ENCODE measurements at regions not wholly inside any gene's neighbourhood (a gene's known extent, or its start where the extent isn't known, plus 50 kb on each side); places are given as distances from the start of the nearest gene placed in this dataset.

DNA sequence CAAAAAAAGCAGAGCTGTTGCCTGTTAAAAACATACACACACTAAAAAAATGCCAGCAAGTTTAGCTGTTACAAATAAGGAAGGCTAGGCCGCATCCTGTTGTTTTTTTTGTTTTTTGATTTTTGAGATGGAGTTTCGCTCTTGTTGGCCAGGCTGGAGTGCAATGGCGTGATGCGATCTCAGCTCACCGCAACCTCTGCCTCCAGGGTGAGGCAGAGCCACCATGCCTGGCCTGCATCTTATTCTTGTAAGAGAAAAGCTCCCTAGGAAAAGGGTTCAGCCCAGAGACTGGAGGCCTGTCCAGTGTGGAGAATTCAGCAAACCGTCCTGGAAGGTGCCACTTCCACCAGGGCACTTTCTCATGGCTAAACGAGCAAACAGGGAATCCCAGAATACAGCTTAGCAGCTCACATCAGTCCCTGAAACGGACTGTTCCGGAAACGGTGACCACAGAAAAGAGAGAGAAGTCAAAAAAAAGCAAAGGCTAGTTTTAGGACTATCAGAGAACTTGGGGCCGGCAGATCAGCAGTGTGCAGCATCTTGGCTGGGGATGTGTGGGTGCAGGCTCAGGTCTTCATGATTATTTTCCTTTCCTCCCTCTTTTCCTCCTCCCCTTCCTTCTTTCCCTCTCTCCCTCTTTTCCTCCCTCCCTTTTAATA is 283.6 kb downstream of the AJAP1 start:
- H3K36me3 ChIP-seq (replicated peaks in 1 of 2; ENCODE audit: control insufficient read depth in 2 of 2, insufficient read depth in 2 of 2, low read length in 2 of 2) = no peaks in the 10 kb centered on the region
- no peak overlapping the region for H3K4me3 ChIP-seq (ENCODE audit: low read length in 2 of 2)
- H2AFZ ChIP-seq (ENCODE audit: low read length) = no peak overlapping the region
- H3K79me1 ChIP-seq (ENCODE audit: low read depth, low read length) = no peaks in the 10 kb centered on the region
- no peak overlapping the region for H3K4me2 ChIP-seq (ENCODE audit: insufficient read depth, low read length, poor library complexity, severe bottlenecking)
- H3K18ac ChIP-seq (ENCODE audit: low read length) = no peak overlapping the region
- no peak overlapping the region for H3K4ac ChIP-seq (ENCODE audit: low read length)
- no peak overlapping the region for H4K8ac ChIP-seq (ENCODE audit: low read depth, low read length)
- no peak overlapping the region for H4K91ac ChIP-seq (ENCODE audit: low read depth, low read length, poor library complexity)
- WGBS, 2 donors (ENCODE audit: extremely low coverage in 2 of 2, insufficient read length in 2 of 2, insufficient replicate concordance in 1 of 2) = no CpG with 5 or more reads among the region's 11 CpGs
- no peak overlapping the region for H3K23ac ChIP-seq (ENCODE audit: low read depth, low read length, poor library complexity)
- H3K27me3 ChIP-seq (ENCODE audit: control insufficient read depth in 3 of 3, insufficient read depth in 3 of 3, low read depth in 1 of 3, low read length in 3 of 3) = no peaks in the 10 kb centered on the region
- no peak overlapping the region for H3K27ac ChIP-seq (replicated peaks; ENCODE audit: low read length)
- H2BK5ac ChIP-seq (ENCODE audit: low read length) = no peak overlapping the region
- H2BK12ac ChIP-seq (ENCODE audit: low read length) = no peak overlapping the region
- H2BK120ac ChIP-seq (ENCODE audit: low read depth, low read length) = no peak overlapping the region
- H2AK5ac ChIP-seq (ENCODE audit: low read depth, low read length) = no peak overlapping the region
- DNase-seq (ENCODE audit: low spot score) = no peak
- H3K9ac ChIP-seq (ENCODE audit: low read depth, low read length, poor library complexity) = no peak overlapping the region
- no peak overlapping the region for H2BK15ac ChIP-seq (ENCODE audit: low read length)
- H3K14ac ChIP-seq (ENCODE audit: low read length) = no peak overlapping the region
- peaks cover 0 to 3% of the 10 kb centered on the region in 2 donors for H3K9me3 ChIP-seq (replicated peaks in 1 of 2; ENCODE audit: control insufficient read depth in 2 of 2, insufficient read depth in 1 of 2, low read depth in 1 of 2, low read length in 2 of 2)
- H3K4me1 ChIP-seq (ENCODE audit: control insufficient read depth in 2 of 2, insufficient read depth in 1 of 2, low read depth in 1 of 2, low read length in 2 of 2) = peaks cover 0 to 1% of the 10 kb centered on the region in 2 donors

GRCh38 chr1:4935807-4936206 is 281.4 kb downstream of the AJAP1 start:
- H3K27ac ChIP-seq (replicated peaks; ENCODE audit: low read length) = no peak overlapping the region
- no peak for DNase-seq (ENCODE audit: low spot score)
- no peak overlapping the region for H2BK120ac ChIP-seq (ENCODE audit: low read depth, low read length)
- no peaks in the 10 kb centered on the region for H3K79me1 ChIP-seq (ENCODE audit: low read depth, low read length)
- no CpG with 5 or more reads among the region's 4 CpGs for WGBS, 2 donors (ENCODE audit: extremely low coverage in 2 of 2, insufficient read length in 2 of 2, insufficient replicate concordance in 1 of 2)
- H2AK5ac ChIP-seq (ENCODE audit: low read depth, low read length) = no peak overlapping the region
- no peak overlapping the region for H2BK5ac ChIP-seq (ENCODE audit: low read length)
- no peak overlapping the region for H3K4me2 ChIP-seq (ENCODE audit: insufficient read depth, low read length, poor library complexity, severe bottlenecking)
- H3K4me3 ChIP-seq (ENCODE audit: low read length in 2 of 2) = no peak overlapping the region
- H3K4ac ChIP-seq (ENCODE audit: low read length) = no peak overlapping the region
- H4K8ac ChIP-seq (ENCODE audit: low read depth, low read length) = no peak overlapping the region
- peaks cover 0 to 1% of the 10 kb centered on the region in 2 donors for H3K4me1 ChIP-seq (ENCODE audit: control insufficient read depth in 2 of 2, insufficient read depth in 1 of 2, low read depth in 1 of 2, low read length in 2 of 2)
- no peak overlapping the region for H3K14ac ChIP-seq (ENCODE audit: low read length)
- no peak overlapping the region for H2BK12ac ChIP-seq (ENCODE audit: low read length)
- H3K36me3 ChIP-seq (replicated peaks in 1 of 2; ENCODE audit: control insufficient read depth in 2 of 2, insufficient read depth in 2 of 2, low read length in 2 of 2) = no peaks in the 10 kb centered on the region
- no peaks in the 10 kb centered on the region for H3K27me3 ChIP-seq (ENCODE audit: control insufficient read depth in 3 of 3, insufficient read depth in 3 of 3, low read depth in 1 of 3, low read length in 3 of 3)
- H2AFZ ChIP-seq (ENCODE audit: low read length) = no peak overlapping the region
- no peak overlapping the region for H3K23ac ChIP-seq (ENCODE audit: low read depth, low read length, poor library complexity)
- peaks cover 0 to 2% of the 10 kb centered on the region in 2 donors for H3K9me3 ChIP-seq (replicated peaks in 1 of 2; ENCODE audit: control insufficient read depth in 2 of 2, insufficient read depth in 1 of 2, low read depth in 1 of 2, low read length in 2 of 2)
- H2BK15ac ChIP-seq (ENCODE audit: low read length) = no peak overlapping the region
- H3K18ac ChIP-seq (ENCODE audit: low read length) = peak overlapping the region; percentile 3
- no peak overlapping the region for H3K9ac ChIP-seq (ENCODE audit: low read depth, low read length, poor library complexity)
- no peak overlapping the region for H4K91ac ChIP-seq (ENCODE audit: low read depth, low read length, poor library complexity)

- Histone ChIP-seq H3K23ac (ENCODE audit: low read depth, low read length, poor library complexity) (no peak overlapping the region), H2AK5ac (ENCODE audit: low read depth, low read length) (no peak overlapping the region), H2BK15ac (ENCODE audit: low read length) (no peak overlapping the region), H3K4me3 (ENCODE audit: low read length in 2 of 2) (no peak overlapping the region), H3K14ac (ENCODE audit: low read length) (no peak overlapping the region), H2AFZ (ENCODE audit: low read length) (no peak overlapping the region), H3K79me1 (ENCODE audit: low read depth, low read length) (no peaks in the 10 kb centered on the region), H2BK5ac (ENCODE audit: low read length) (no peak overlapping the region), H4K8ac (ENCODE audit: low read depth, low read length) (no peak overlapping the region), H3K18ac (ENCODE audit: low read length) (no peak overlapping the region), H3K36me3 (replicated peaks in 1 of 2; ENCODE audit: control insufficient read depth in 2 of 2, insufficient read depth in 2 of 2, low read length in 2 of 2) (no peaks in the 10 kb centered on the region), H4K91ac (ENCODE audit: low read depth, low read length, poor library complexity) (no peak overlapping the region), H3K4me1 (ENCODE audit: control insufficient read depth in 2 of 2, insufficient read depth in 1 of 2, low read depth in 1 of 2, low read length in 2 of 2) (peaks cover 0 to 4% of the 10 kb centered on the region in 2 donors), H3K4me2 (ENCODE audit: insufficient read depth, low read length, poor library complexity, severe bottlenecking) (no peak overlapping the region), H3K9ac (ENCODE audit: low read depth, low read length, poor library complexity) (no peak overlapping the region), H3K9me3 (replicated peaks in 1 of 2; ENCODE audit: control insufficient read depth in 2 of 2, insufficient read depth in 1 of 2, low read depth in 1 of 2, low read length in 2 of 2) (no peaks in the 10 kb centered on the region), H2BK12ac (ENCODE audit: low read length) (no peak overlapping the region), H3K4ac (ENCODE audit: low read length) (no peak overlapping the region), H3K27me3 (ENCODE audit: control insufficient read depth in 3 of 3, insufficient read depth in 3 of 3, low read depth in 1 of 3, low read length in 3 of 3) (no peaks in the 10 kb centered on the region), H2BK120ac (ENCODE audit: low read depth, low read length) (no peak overlapping the region), H3K27ac (replicated peaks; ENCODE audit: low read length) (no peak overlapping the region)
- no peak for DNase-seq (ENCODE audit: low spot score)
- no CpG with 5 or more reads among the region's 2 CpGs for WGBS, 2 donors (ENCODE audit: extremely low coverage in 2 of 2, insufficient read length in 2 of 2, insufficient replicate concordance in 1 of 2)
Measured at GRCh38 chr1:4933232-4933631, 278.8 kb downstream of the AJAP1 start.

DNA sequence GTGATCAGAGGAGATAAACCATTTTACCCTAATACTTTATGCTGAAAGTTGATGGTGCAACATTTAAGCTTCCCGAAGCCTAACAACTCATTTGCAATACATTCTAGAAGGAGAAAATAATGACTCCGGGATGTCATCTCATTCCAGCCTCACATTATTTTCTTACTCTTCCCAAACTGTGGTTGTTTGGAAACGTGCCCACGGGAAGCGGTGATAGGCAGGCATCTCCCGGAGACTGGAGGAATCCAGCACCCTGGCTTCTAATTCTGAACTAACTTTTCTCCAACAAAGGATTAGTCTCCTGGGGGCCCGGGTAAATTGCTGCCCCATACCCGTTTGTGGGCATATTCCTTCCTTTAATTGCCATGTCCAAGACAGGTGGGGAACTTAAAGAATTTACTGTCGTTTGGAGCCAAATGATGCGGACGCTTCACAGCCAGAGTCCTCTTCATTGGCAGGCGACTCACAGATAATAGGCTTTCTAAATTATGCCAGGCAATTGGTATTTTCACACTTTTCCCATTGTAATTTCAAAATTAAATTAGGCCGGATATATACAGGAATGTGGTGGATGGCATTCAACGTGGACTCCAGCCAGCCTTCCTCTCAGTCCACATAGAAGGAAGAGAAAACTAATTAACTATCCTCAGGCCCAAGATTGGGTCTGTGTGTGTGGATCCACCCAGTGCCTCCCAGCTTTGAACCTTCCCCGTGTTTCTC is 278.1 kb downstream of the AJAP1 start:
- H2BK5ac ChIP-seq (ENCODE audit: low read length) = no peak overlapping the region
- H3K9ac ChIP-seq (ENCODE audit: low read depth, low read length, poor library complexity) = no peak overlapping the region
- no peaks in the 10 kb centered on the region for H3K79me1 ChIP-seq (ENCODE audit: low read depth, low read length)
- H3K27ac ChIP-seq (replicated peaks; ENCODE audit: low read length) = no peak overlapping the region
- no peak overlapping the region for H2AFZ ChIP-seq (ENCODE audit: low read length)
- H3K14ac ChIP-seq (ENCODE audit: low read length) = no peak overlapping the region
- no peaks in the 10 kb centered on the region for H3K9me3 ChIP-seq (replicated peaks in 1 of 2; ENCODE audit: control insufficient read depth in 2 of 2, insufficient read depth in 1 of 2, low read depth in 1 of 2, low read length in 2 of 2)
- no peaks in the 10 kb centered on the region for H3K36me3 ChIP-seq (replicated peaks in 1 of 2; ENCODE audit: control insufficient read depth in 2 of 2, insufficient read depth in 2 of 2, low read length in 2 of 2)
- no peak overlapping the region for H2BK12ac ChIP-seq (ENCODE audit: low read length)
- H3K4ac ChIP-seq (ENCODE audit: low read length) = no peak overlapping the region
- H3K4me2 ChIP-seq (ENCODE audit: insufficient read depth, low read length, poor library complexity, severe bottlenecking) = no peak overlapping the region
- H2AK5ac ChIP-seq (ENCODE audit: low read depth, low read length) = no peak overlapping the region
- no peak overlapping the region for H3K4me3 ChIP-seq (ENCODE audit: low read length in 2 of 2)
- H3K18ac ChIP-seq (ENCODE audit: low read length) = no peak overlapping the region
- H3K23ac ChIP-seq (ENCODE audit: low read depth, low read length, poor library complexity) = no peak overlapping the region
- H2BK15ac ChIP-seq (ENCODE audit: low read length) = no peak overlapping the region
- no peak overlapping the region for H4K91ac ChIP-seq (ENCODE audit: low read depth, low read length, poor library complexity)
- H3K4me1 ChIP-seq (ENCODE audit: control insufficient read depth in 2 of 2, insufficient read depth in 1 of 2, low read depth in 1 of 2, low read length in 2 of 2) = peaks cover 0 to 4% of the 10 kb centered on the region in 2 donors
- no peak for DNase-seq (ENCODE audit: low spot score)
- H4K8ac ChIP-seq (ENCODE audit: low read depth, low read length) = no peak overlapping the region
- H3K27me3 ChIP-seq (ENCODE audit: control insufficient read depth in 3 of 3, insufficient read depth in 3 of 3, low read depth in 1 of 3, low read length in 3 of 3) = no peaks in the 10 kb centered on the region
- WGBS, 2 donors (ENCODE audit: extremely low coverage in 2 of 2, insufficient read length in 2 of 2, insufficient replicate concordance in 1 of 2) = no CpG with 5 or more reads among the region's 15 CpGs
- H2BK120ac ChIP-seq (ENCODE audit: low read depth, low read length) = no peak overlapping the region
